Mesenchymal stem cell (in vitro differentiated cells and primary cell): ENCODE measurements at regions not wholly inside any gene's neighbourhood (a gene's known extent, or its start where the extent isn't known, plus 50 kb on each side); places are given as distances from the start of the nearest gene placed in this dataset.

ENCODE experiments used
- DNase-seq: peaks from one replicate; pipeline ENCODE4 v3.0.0-alpha.2; 2013
- H2AFZ ChIP-seq: one replicate; pipeline ENCODE4 v1.6.1; 2013; ENCODE audit warnings: low read depth, mild to moderate bottlenecking, control low read depth, inconsistent platforms, low read length, moderate library complexity
- H2AK5ac ChIP-seq: 2 replicates; pipeline ENCODE4 v1.6.1; 2013; ENCODE audit warnings: low read length, moderate library complexity, mild to moderate bottlenecking, inconsistent platforms; ENCODE audit not compliant: severe bottlenecking
- H2BK120ac ChIP-seq: one replicate; pipeline ENCODE4 v1.6.1; 2013; ENCODE audit warnings: low read depth, mild to moderate bottlenecking, inconsistent platforms, low read length, moderate library complexity
- H2BK12ac ChIP-seq, 2 experiments: one replicate each; pipeline ENCODE4 v1.6.1; 2013; ENCODE audit warnings: inconsistent platforms in 2 of 2, low read length in 2 of 2, mild to moderate bottlenecking in 2 of 2, moderate library complexity in 2 of 2, control low read depth in 1 of 2
- H2BK15ac ChIP-seq: one replicate; pipeline ENCODE4 v1.6.1; 2013; ENCODE audit warnings: mild to moderate bottlenecking, low read depth, inconsistent platforms; ENCODE audit not compliant: poor library complexity, severe bottlenecking
- H2BK5ac ChIP-seq: 2 replicates; pipeline ENCODE4 v1.6.1; 2013; ENCODE audit warnings: low read depth, mild to moderate bottlenecking, low read length, control low read depth, inconsistent platforms; ENCODE audit not compliant: poor library complexity, severe bottlenecking
- H3K14ac ChIP-seq, 2 experiments: one replicate each; pipeline ENCODE4 v1.6.1; 2013; ENCODE audit warnings: inconsistent platforms in 2 of 2, low read length in 2 of 2, control low read depth in 1 of 2, mild to moderate bottlenecking in 1 of 2, moderate library complexity in 1 of 2
- H3K18ac ChIP-seq, 2 experiments: one replicate each; pipeline ENCODE4 v1.6.1; 2013; ENCODE audit warnings: inconsistent platforms in 2 of 2, low read length in 2 of 2, control low read depth in 1 of 2, low read depth in 1 of 2, mild to moderate bottlenecking in 1 of 2
- H3K23ac ChIP-seq, 2 experiments: one replicate each; pipeline ENCODE4 v1.6.1; 2013; ENCODE audit warnings: inconsistent platforms in 2 of 2, low read length in 2 of 2, mild to moderate bottlenecking in 2 of 2, moderate library complexity in 2 of 2, control low read depth in 1 of 2
- H3K27ac ChIP-seq: 2 replicates; pipeline ENCODE4 v1.5.1; 2013; ENCODE audit warnings: mild to moderate bottlenecking, moderate library complexity, low read length, control low read depth, inconsistent platforms; ENCODE audit not compliant: poor library complexity, severe bottlenecking
- H3K27me3 ChIP-seq, 2 experiments: 2 replicates each; pipeline versions ENCODE4 v1.6.1 to v1.7.0; 2013; ENCODE audit warnings: low read length in 2 of 2, mild to moderate bottlenecking in 2 of 2, moderate library complexity in 2 of 2, control low read depth in 1 of 2, inconsistent platforms in 1 of 2; ENCODE audit not compliant: control insufficient read depth in 1 of 2, insufficient read depth in 1 of 2
- H3K36me3 ChIP-seq, 2 experiments: 2 replicates each; pipeline versions ENCODE4 v1.6.1 to v1.7.0; 2013; ENCODE audit warnings: low read length in 2 of 2, control low read depth in 1 of 2, inconsistent platforms in 1 of 2, low read depth in 1 of 2, mild to moderate bottlenecking in 1 of 2; ENCODE audit not compliant: insufficient read depth in 2 of 2, control insufficient read depth in 1 of 2
- H3K4ac ChIP-seq, 2 experiments: one replicate each; pipeline ENCODE4 v1.6.1; 2013; ENCODE audit warnings: inconsistent platforms in 2 of 2, low read length in 2 of 2, mild to moderate bottlenecking in 2 of 2, moderate library complexity in 2 of 2, control low read depth in 1 of 2, low read depth in 1 of 2
- H3K4me1 ChIP-seq: 2 replicates; pipeline ENCODE4 v1.6.1; 2013; ENCODE audit warnings: low read depth, low read length, control low read depth; ENCODE audit not compliant: control insufficient read depth, insufficient read depth
- H3K4me2 ChIP-seq: 2 replicates; pipeline ENCODE4 v1.6.1; 2013; ENCODE audit warnings: low read length, mild to moderate bottlenecking, inconsistent platforms; ENCODE audit not compliant: poor library complexity, severe bottlenecking
- H3K4me3 ChIP-seq, 2 experiments: 2 replicates each; pipeline versions ENCODE4 v1.5.1 to v1.7.0; 2013; ENCODE audit warnings: low read length in 2 of 2, mild to moderate bottlenecking in 2 of 2, control low read depth in 1 of 2, low read depth in 1 of 2; ENCODE audit not compliant: insufficient read depth in 1 of 2
- H3K79me1 ChIP-seq: replicated peaks from 2 replicates; pipeline ENCODE4 v1.6.1; 2013; ENCODE audit warnings: mild to moderate bottlenecking, control low read depth, low read length, inconsistent platforms; ENCODE audit not compliant: poor library complexity, severe bottlenecking
- H3K9ac ChIP-seq: 2 replicates; pipeline ENCODE4 v1.7.0; 2013; ENCODE audit warnings: mild to moderate bottlenecking, low read length, moderate library complexity
- H3K9me3 ChIP-seq: 2 replicates; pipeline ENCODE4 v1.7.0; 2013; ENCODE audit warnings: mild to moderate bottlenecking, low read length; ENCODE audit not compliant: control insufficient read depth
- H4K8ac ChIP-seq: one replicate; pipeline ENCODE4 v1.6.1; 2013; ENCODE audit warnings: inconsistent platforms, mild to moderate bottlenecking, low read length, moderate library complexity
- H4K91ac ChIP-seq: one replicate; pipeline ENCODE4 v1.6.1; 2013; ENCODE audit warnings: mild to moderate bottlenecking, low read length, inconsistent platforms
- WGBS: methylation state at CpG from one replicate; pipeline ENCODE4 v1.1.7; 2013; ENCODE audit warnings: mixed read lengths; 5-methylcytosine and 5-hydroxymethylcytosine counted together

DNA sequence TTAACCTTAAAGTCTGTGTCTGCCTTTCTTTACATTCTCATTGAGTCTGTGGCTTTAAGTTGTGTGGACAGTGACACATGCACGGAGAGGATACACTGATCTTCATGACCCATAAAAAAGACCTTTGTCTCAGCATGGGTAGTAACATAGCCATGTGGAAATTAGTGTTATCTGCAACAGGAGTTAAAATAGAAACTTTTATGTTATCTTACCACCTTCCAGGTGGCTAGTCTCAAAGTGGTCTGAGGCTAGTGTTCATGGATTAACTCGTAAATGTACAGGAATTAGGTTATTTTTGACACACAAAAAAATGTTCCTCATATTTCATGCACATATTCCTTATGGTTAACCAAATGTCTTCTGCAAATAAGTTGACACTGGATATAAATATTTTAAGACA, 607.0 kb downstream of the ISL1 start:
- no peak overlapping the region for H2BK120ac ChIP-seq
- WGBS = no CpG with 5 or more reads among the region's 2 CpGs
- H2BK15ac ChIP-seq = no peak overlapping the region
- H3K4ac ChIP-seq = no peak overlapping the region
- H4K8ac ChIP-seq = no peak overlapping the region
- no peak overlapping the region for H3K27ac ChIP-seq
- H2AK5ac ChIP-seq = no peak overlapping the region
- no peak overlapping the region for H2AFZ ChIP-seq
- H3K23ac ChIP-seq = no peak overlapping the region
- H2BK5ac ChIP-seq = no peak overlapping the region
- H2BK12ac ChIP-seq = no peak overlapping the region
- DNase-seq = no peak
- H3K9me3 ChIP-seq = no peaks in the 10 kb centered on the region
- no peak overlapping the region for H3K18ac ChIP-seq
- no peaks in the 10 kb centered on the region for H3K27me3 ChIP-seq
- no peaks in the 10 kb centered on the region for H3K4me1 ChIP-seq
- H3K4me3 ChIP-seq = no peak overlapping the region
- no peak overlapping the region for H4K91ac ChIP-seq
- no peak overlapping the region for H3K4me2 ChIP-seq
- no peak overlapping the region for H3K9ac ChIP-seq
- H3K79me1 ChIP-seq = no peaks in the 10 kb centered on the region
- H3K36me3 ChIP-seq = no peaks in the 10 kb centered on the region
- H3K14ac ChIP-seq = no peak overlapping the region

DNA sequence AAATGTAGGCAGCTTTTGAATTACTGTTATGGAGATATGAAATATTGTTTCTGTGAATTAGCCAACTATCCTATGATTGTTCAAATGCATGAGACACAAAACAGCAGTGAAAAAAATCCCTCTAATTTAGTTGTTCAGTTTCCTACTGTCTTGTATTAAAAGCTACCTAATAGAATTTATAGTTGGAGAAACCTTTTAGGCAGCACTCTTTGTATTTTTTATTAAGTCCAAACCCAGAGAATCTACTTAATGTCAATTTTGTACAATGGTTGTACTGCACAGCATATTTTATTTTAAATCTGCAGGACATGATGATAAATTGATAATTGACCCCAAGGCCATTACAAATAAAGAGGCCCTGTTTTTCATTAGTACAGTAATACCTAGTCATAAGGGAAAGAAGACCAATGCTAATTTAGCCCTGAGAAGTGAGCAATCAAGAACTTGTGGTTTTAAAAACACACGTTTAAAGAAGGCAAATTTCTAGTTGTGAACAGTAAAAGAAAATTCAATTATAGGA, 607.5 kb downstream of the ISL1 start:
- H3K27me3 ChIP-seq = no peaks in the 10 kb centered on the region
- WGBS = 88% methylated on average over 1 of the region's 1 CpG
- no peak overlapping the region for H2AFZ ChIP-seq

DNA sequence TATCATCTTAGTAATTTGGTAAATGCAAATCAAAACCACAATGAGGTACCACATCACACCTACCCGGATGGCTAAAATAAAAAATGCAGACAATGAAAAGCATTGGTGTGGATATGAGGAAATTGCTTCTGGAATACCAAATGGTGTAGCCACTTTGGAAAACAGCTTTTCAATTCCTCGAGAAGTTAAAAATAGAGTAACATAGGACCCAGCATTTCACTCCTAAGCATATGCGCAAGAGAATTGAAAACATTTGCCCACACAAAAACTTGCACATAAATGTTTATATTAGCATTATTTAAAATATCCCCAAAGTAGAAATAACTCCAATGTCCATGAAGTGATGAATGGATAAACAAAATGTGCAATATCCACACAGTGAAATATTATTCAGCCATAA, 608.7 kb downstream of the ISL1 start:
- no peak overlapping the region for H3K9ac ChIP-seq
- H3K27me3 ChIP-seq = no peaks in the 10 kb centered on the region
- DNase-seq = no peak
- H3K9me3 ChIP-seq = no peaks in the 10 kb centered on the region
- H3K14ac ChIP-seq = no peak overlapping the region
- H3K23ac ChIP-seq = no peak overlapping the region
- H4K91ac ChIP-seq = no peak overlapping the region
- H3K36me3 ChIP-seq = no peaks in the 10 kb centered on the region
- H3K79me1 ChIP-seq = no peaks in the 10 kb centered on the region
- no peak overlapping the region for H2AK5ac ChIP-seq
- H3K4ac ChIP-seq = no peak overlapping the region
- H2BK120ac ChIP-seq = no peak overlapping the region
- no peak overlapping the region for H3K4me3 ChIP-seq
- H3K27ac ChIP-seq = no peak overlapping the region
- H2AFZ ChIP-seq = no peak overlapping the region
- no peak overlapping the region for H2BK12ac ChIP-seq
- no peaks in the 10 kb centered on the region for H3K4me1 ChIP-seq
- no peak overlapping the region for H2BK5ac ChIP-seq
- H3K4me2 ChIP-seq = no peak overlapping the region
- no peak overlapping the region for H2BK15ac ChIP-seq
- no peak overlapping the region for H4K8ac ChIP-seq
- WGBS = 100% methylated on average over 1 of the region's 3 CpGs
- H3K18ac ChIP-seq = no peak overlapping the region

More for the DNA sequence above, 607.5 kb downstream of the ISL1 start:
- Histone ChIP-seq H2BK5ac (no peak overlapping the region), H3K9me3 (no peaks in the 10 kb centered on the region), H3K9ac (no peak overlapping the region), H3K18ac (no peak overlapping the region), H3K4me2 (no peak overlapping the region), H4K91ac (no peak overlapping the region), H3K27ac (no peak overlapping the region), H2BK15ac (no peak overlapping the region), H3K23ac (no peak overlapping the region), H3K4me1 (no peaks in the 10 kb centered on the region), H3K4me3 (no peak overlapping the region), H3K14ac (no peak overlapping the region), H2BK120ac (no peak overlapping the region), H2BK12ac (no peak overlapping the region), H3K79me1 (no peaks in the 10 kb centered on the region), H2AK5ac (no peak overlapping the region), H3K4ac (no peak overlapping the region), H3K36me3 (no peaks in the 10 kb centered on the region), H4K8ac (no peak overlapping the region)
- no peak for DNase-seq

DNA sequence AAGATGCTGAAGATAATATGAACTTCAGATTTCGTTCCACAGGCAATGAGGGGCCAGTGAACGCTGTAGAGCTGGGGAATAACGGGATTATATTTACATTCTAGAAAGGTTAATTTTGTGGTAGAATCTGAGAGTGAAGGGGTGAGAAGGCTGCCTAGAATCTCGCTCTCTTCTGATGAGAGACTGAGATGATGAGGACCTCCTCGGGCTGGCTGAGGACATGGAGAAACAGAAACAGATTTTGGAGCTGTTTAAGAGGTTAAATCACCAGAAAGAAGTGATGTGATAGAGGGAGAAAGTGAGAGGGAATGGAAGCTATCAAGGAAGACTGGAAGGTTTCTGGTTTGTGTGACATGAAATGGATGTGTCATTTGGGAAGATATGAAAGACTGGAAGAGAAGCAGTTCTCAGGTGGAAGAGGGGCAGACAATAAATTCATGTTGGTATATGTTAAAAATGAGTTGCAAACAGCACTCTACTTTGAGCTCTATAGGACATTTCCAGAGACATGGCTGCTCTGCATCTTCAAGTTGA, 612.6 kb downstream of the ISL1 start:
- Histone ChIP-seq H3K18ac (no peak overlapping the region), H2BK120ac (no peak overlapping the region), H2BK12ac (no peak overlapping the region), H3K14ac (no peak overlapping the region), H3K9me3 (no peaks in the 10 kb centered on the region), H3K27ac (no peak overlapping the region), H3K79me1 (no peaks in the 10 kb centered on the region), H2AFZ (no peak overlapping the region), H2AK5ac (no peak overlapping the region), H3K4me1 (no peaks in the 10 kb centered on the region), H3K4me3 (no peak overlapping the region), H3K23ac (no peak overlapping the region), H3K4me2 (no peak overlapping the region), H2BK15ac (no peak overlapping the region), H3K36me3 (no peaks in the 10 kb centered on the region), H4K91ac (no peak overlapping the region), H3K27me3 (no peaks in the 10 kb centered on the region), H2BK5ac (no peak overlapping the region), H3K4ac (no peak overlapping the region), H3K9ac (no peak overlapping the region), H4K8ac (no peak overlapping the region)
- no peak for DNase-seq
- 89% methylated on average over 5 of the region's 5 CpGs for WGBS
